HEK293 (cell line): ENCODE measurements at regions not wholly inside any gene's neighbourhood (a gene's known extent, or its start where the extent isn't known, plus 50 kb on each side); places are given as distances from the start of the nearest gene placed in this dataset.

Experiments
- ATF2 ChIP-seq: fragments of 450-650 bp; formaldehyde crosslinking; IDR thresholded peaks from 2 replicates; pipeline ENCODE4 v1.5.1; 2016; ENCODE audit warnings: missing biosample characterization, missing genetic modification characterization, low read depth
- BCL6B ChIP-seq: fragments of 450-650 bp; formaldehyde crosslinking; IDR thresholded peaks from 2 replicates; pipeline ENCODE4 v1.5.1; 2017; ENCODE audit warnings: missing biosample characterization, missing genetic modification characterization
- IKZF3 ChIP-seq: fragments of 450-650 bp; IDR thresholded peaks from 2 replicates; pipeline ENCODE4 v1.5.0; 2018; ENCODE audit warnings: missing biosample characterization, mild to moderate bottlenecking, missing genetic modification characterization, moderate library complexity
- KLF1 ChIP-seq: fragments of 450-650 bp; formaldehyde crosslinking; IDR thresholded peaks from 2 replicates; pipeline ENCODE4 v1.5.1; 2016; ENCODE audit warnings: missing biosample characterization, missing genetic modification characterization
- KLF16 ChIP-seq: fragments of 450-650 bp; formaldehyde crosslinking; IDR thresholded peaks from 2 replicates; pipeline ENCODE4 v1.5.1; 2017; ENCODE audit warnings: missing biosample characterization, missing genetic modification characterization
- KLF8 ChIP-seq: fragments of 450-650 bp; formaldehyde crosslinking; IDR thresholded peaks from 2 replicates; pipeline ENCODE4 v1.5.1; 2016; ENCODE audit warnings: missing biosample characterization, missing genetic modification characterization
- ZBTB48 ChIP-seq: fragments of 450-650 bp; formaldehyde crosslinking; IDR thresholded peaks from 2 replicates; pipeline ENCODE4 v1.5.1; 2016; ENCODE audit warnings: missing biosample characterization, missing genetic modification characterization
- ZFHX2 ChIP-seq: fragments of 450-650 bp; formaldehyde crosslinking; conservative IDR thresholded peaks from 2 replicates; pipeline ENCODE4 v1.5.1; 2016; ENCODE audit warnings: missing biosample characterization, missing genetic modification characterization
- ZNF114 ChIP-seq: fragments of 450-650 bp; formaldehyde crosslinking; IDR thresholded peaks from 2 replicates; pipeline ENCODE4 v1.5.0; 2017; ENCODE audit warnings: missing biosample characterization, missing genetic modification characterization
- ZNF133 ChIP-seq: fragments of 450-650 bp; formaldehyde crosslinking; IDR thresholded peaks from 2 replicates; pipeline ENCODE4 v1.5.1; 2016; ENCODE audit warnings: missing biosample characterization, missing genetic modification characterization
- ZNF155 ChIP-seq: fragments of 450-650 bp; formaldehyde crosslinking; IDR thresholded peaks from 2 replicates; pipeline ENCODE4 v1.5.1; 2016; ENCODE audit warnings: missing biosample characterization, missing genetic modification characterization
- ZNF157 ChIP-seq: fragments of 450-650 bp; formaldehyde crosslinking; IDR thresholded peaks from 2 replicates; pipeline ENCODE4 v1.5.1; 2016; ENCODE audit warnings: missing biosample characterization, missing genetic modification characterization
- ZNF18 ChIP-seq: fragments of 450-650 bp; formaldehyde crosslinking; IDR thresholded peaks from 2 replicates; pipeline ENCODE4 v1.5.1; 2016; ENCODE audit warnings: missing biosample characterization, missing genetic modification characterization
- ZNF19 ChIP-seq: fragments of 450-650 bp; formaldehyde crosslinking; IDR thresholded peaks from 2 replicates; pipeline ENCODE4; 2016; ENCODE audit warnings: missing biosample characterization, missing genetic modification characterization, low read depth
- ZNF2 ChIP-seq: fragments of 450-650 bp; formaldehyde crosslinking; IDR thresholded peaks from 2 replicates; pipeline ENCODE4 v1.5.1; 2016; ENCODE audit warnings: missing biosample characterization, missing genetic modification characterization
- ZNF211 ChIP-seq: fragments of 450-650 bp; formaldehyde crosslinking; IDR thresholded peaks from 2 replicates; pipeline ENCODE4 v1.5.1; 2016; ENCODE audit warnings: low read depth, missing biosample characterization, missing genetic modification characterization
- ZNF223 ChIP-seq: fragments of 450-650 bp; formaldehyde crosslinking; IDR thresholded peaks from 2 replicates; pipeline ENCODE4 v1.5.1; 2016; ENCODE audit warnings: missing biosample characterization, missing genetic modification characterization
- ZNF292 ChIP-seq: fragments of 450-650 bp; formaldehyde crosslinking; IDR thresholded peaks from 2 replicates; pipeline ENCODE4 v1.5.1; 2016; ENCODE audit warnings: low read depth, missing biosample characterization, missing genetic modification characterization, borderline replicate concordance
- ZNF324 ChIP-seq: fragments of 450-650 bp; formaldehyde crosslinking; IDR thresholded peaks from 2 replicates; pipeline ENCODE4 v1.5.1; 2016; ENCODE audit warnings: missing biosample characterization, missing genetic modification characterization
- ZNF521 ChIP-seq: fragments of 450-650 bp; formaldehyde crosslinking; IDR thresholded peaks from 2 replicates; pipeline ENCODE4 v1.5.1; 2017; ENCODE audit warnings: missing biosample characterization, mild to moderate bottlenecking, missing genetic modification characterization
- ZNF558 ChIP-seq: fragments of 450-650 bp; formaldehyde crosslinking; IDR thresholded peaks from 2 replicates; pipeline ENCODE4 v1.5.1; 2016; ENCODE audit warnings: missing biosample characterization, missing genetic modification characterization
- ZNF560 ChIP-seq: fragments of 450-650 bp; formaldehyde crosslinking; IDR thresholded peaks from 2 replicates; pipeline ENCODE4 v1.5.1; 2017; ENCODE audit warnings: missing biosample characterization, missing genetic modification characterization, borderline replicate concordance
- ZNF600 ChIP-seq: fragments of 450-650 bp; formaldehyde crosslinking; IDR thresholded peaks from 2 replicates; pipeline ENCODE4 v1.5.1; 2016; ENCODE audit warnings: missing biosample characterization, missing genetic modification characterization
- ZNF658 ChIP-seq: fragments of 450-650 bp; formaldehyde crosslinking; IDR thresholded peaks from 2 replicates; pipeline ENCODE4; 2016; ENCODE audit warnings: missing biosample characterization, missing genetic modification characterization
- ZNF670 ChIP-seq: fragments of 450-650 bp; formaldehyde crosslinking; IDR thresholded peaks from 2 replicates; pipeline ENCODE4 v1.5.1; 2016; ENCODE audit warnings: missing biosample characterization, missing genetic modification characterization, low read depth
- ZNF76 ChIP-seq: fragments of 450-650 bp; formaldehyde crosslinking; IDR thresholded peaks from 2 replicates; pipeline ENCODE4; 2016; ENCODE audit warnings: low read depth, missing biosample characterization, missing genetic modification characterization, borderline replicate concordance
- ZNF776 ChIP-seq: fragments of 450-650 bp; formaldehyde crosslinking; IDR thresholded peaks from 2 replicates; pipeline ENCODE4 v1.5.0; 2017; ENCODE audit warnings: missing biosample characterization, missing genetic modification characterization, borderline replicate concordance
- ZNF777 ChIP-seq: fragments of 450-650 bp; formaldehyde crosslinking; IDR thresholded peaks from 2 replicates; pipeline ENCODE4 v1.5.1; 2017; ENCODE audit warnings: missing biosample characterization, missing genetic modification characterization, borderline replicate concordance
- ZNF837 ChIP-seq: fragments of 450-650 bp; formaldehyde crosslinking; IDR thresholded peaks from 2 replicates; pipeline ENCODE4 v1.5.1; 2016; ENCODE audit warnings: missing biosample characterization, missing genetic modification characterization
- ZSCAN23 ChIP-seq: fragments of 450-650 bp; formaldehyde crosslinking; IDR thresholded peaks from 2 replicates; pipeline ENCODE4 v1.5.1; 2016; ENCODE audit warnings: missing biosample characterization, missing genetic modification characterization
- TF ChIP-seq, protein P1 (sequence below): fragments of 450-650 bp; formaldehyde crosslinking; IDR thresholded peaks from 2 replicates; pipeline ENCODE4 v1.5.1; 2017; ENCODE audit warnings: missing biosample characterization, missing genetic modification characterization
- TF ChIP-seq, protein P2 (sequence below): fragments of 450-650 bp; formaldehyde crosslinking; IDR thresholded peaks from 2 replicates; pipeline ENCODE4 v1.5.1; 2016; ENCODE audit warnings: missing biosample characterization, missing genetic modification characterization
- TF ChIP-seq, protein P3 (sequence below): fragments of 450-650 bp; formaldehyde crosslinking; IDR thresholded peaks from 2 replicates; pipeline ENCODE4 v1.5.1; 2016; ENCODE audit warnings: missing biosample characterization, missing genetic modification characterization

GRCh38 chr12:124093297-124093696 is 120.3 kb downstream of the ZNF664 start (continued):
- TF ChIP-seq BCL6B: no peak
- TF ChIP-seq, protein P1, sequence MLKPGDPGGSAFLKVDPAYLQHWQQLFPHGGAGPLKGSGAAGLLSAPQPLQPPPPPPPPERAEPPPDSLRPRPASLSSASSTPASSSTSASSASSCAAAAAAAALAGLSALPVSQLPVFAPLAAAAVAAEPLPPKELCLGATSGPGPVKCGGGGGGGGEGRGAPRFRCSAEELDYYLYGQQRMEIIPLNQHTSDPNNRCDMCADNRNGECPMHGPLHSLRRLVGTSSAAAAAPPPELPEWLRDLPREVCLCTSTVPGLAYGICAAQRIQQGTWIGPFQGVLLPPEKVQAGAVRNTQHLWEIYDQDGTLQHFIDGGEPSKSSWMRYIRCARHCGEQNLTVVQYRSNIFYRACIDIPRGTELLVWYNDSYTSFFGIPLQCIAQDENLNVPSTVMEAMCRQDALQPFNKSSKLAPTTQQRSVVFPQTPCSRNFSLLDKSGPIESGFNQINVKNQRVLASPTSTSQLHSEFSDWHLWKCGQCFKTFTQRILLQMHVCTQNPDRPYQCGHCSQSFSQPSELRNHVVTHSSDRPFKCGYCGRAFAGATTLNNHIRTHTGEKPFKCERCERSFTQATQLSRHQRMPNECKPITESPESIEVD (tag by site-specific recombination): no peak
- no peak for TF ChIP-seq ZNF211
- TF ChIP-seq ZNF19: no peak
- no peak; the same call in 1 of the 2 replicates for TF ChIP-seq ZNF18 (tag by site-specific recombination)
- peak; percentile 37; the same call in 1 of the 2 replicates for TF ChIP-seq ZNF157 (tag by site-specific recombination)
- TF ChIP-seq ZSCAN23: no peak
- no peak for TF ChIP-seq ZNF292 (tag by site-specific recombination)
- TF ChIP-seq ZNF658 (tag by site-specific recombination): no peak
- peak; percentile 33; the same call in 1 of the 2 replicates for TF ChIP-seq ZNF670
- TF ChIP-seq ZNF2 (tag by site-specific recombination): no peak
- no peak for TF ChIP-seq ZNF223 (tag by site-specific recombination)
- TF ChIP-seq ZNF76: no peak
- no peak for TF ChIP-seq KLF1 (tag by site-specific recombination)
- 0 out of 2 replicates have a peak, but pooled peaks have one; percentile 17 for TF ChIP-seq ZNF777 (tag by site-specific recombination)
- TF ChIP-seq ZNF114 (tag by site-specific recombination): no peak
- no peak for TF ChIP-seq ZNF558 (tag by site-specific recombination)
- TF ChIP-seq, protein P2, sequence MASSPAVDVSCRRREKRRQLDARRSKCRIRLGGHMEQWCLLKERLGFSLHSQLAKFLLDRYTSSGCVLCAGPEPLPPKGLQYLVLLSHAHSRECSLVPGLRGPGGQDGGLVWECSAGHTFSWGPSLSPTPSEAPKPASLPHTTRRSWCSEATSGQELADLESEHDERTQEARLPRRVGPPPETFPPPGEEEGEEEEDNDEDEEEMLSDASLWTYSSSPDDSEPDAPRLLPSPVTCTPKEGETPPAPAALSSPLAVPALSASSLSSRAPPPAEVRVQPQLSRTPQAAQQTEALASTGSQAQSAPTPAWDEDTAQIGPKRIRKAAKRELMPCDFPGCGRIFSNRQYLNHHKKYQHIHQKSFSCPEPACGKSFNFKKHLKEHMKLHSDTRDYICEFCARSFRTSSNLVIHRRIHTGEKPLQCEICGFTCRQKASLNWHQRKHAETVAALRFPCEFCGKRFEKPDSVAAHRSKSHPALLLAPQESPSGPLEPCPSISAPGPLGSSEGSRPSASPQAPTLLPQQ: no peak
- TF ChIP-seq ZNF837 (tag by site-specific recombination): no peak
- no peak for TF ChIP-seq ZNF521 (tag by site-specific recombination)
- 0 out of 2 replicates have a peak, but pooled peaks have one; percentile 24 for TF ChIP-seq ZNF133
- TF ChIP-seq ZNF560: no peak
- no peak for TF ChIP-seq IKZF3 (tag by site-specific recombination)
- TF ChIP-seq ZNF324 (tag by site-specific recombination): no peak
- no peak for TF ChIP-seq ATF2
- no peak for TF ChIP-seq KLF16
- TF ChIP-seq ZBTB48 (tag by site-specific recombination): no peak
- peak; percentile 65; the same call in 1 of the 2 replicates for TF ChIP-seq ZNF776
- TF ChIP-seq KLF8 (tag by site-specific recombination): no peak
- TF ChIP-seq ZNF600 (tag by site-specific recombination): no peak
- no peak for TF ChIP-seq ZFHX2 (tag by site-specific recombination)
- 0 out of 2 replicates have a peak, but pooled peaks have one; percentile 51 for TF ChIP-seq ZNF155 (tag by site-specific recombination)
- TF ChIP-seq, protein P3, sequence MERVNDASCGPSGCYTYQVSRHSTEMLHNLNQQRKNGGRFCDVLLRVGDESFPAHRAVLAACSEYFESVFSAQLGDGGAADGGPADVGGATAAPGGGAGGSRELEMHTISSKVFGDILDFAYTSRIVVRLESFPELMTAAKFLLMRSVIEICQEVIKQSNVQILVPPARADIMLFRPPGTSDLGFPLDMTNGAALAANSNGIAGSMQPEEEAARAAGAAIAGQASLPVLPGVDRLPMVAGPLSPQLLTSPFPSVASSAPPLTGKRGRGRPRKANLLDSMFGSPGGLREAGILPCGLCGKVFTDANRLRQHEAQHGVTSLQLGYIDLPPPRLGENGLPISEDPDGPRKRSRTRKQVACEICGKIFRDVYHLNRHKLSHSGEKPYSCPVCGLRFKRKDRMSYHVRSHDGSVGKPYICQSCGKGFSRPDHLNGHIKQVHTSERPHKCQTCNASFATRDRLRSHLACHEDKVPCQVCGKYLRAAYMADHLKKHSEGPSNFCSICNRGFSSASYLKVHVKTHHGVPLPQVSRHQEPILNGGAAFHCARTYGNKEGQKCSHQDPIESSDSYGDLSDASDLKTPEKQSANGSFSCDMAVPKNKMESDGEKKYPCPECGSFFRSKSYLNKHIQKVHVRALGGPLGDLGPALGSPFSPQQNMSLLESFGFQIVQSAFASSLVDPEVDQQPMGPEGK: no peak
